PC-3 (cell line): ENCODE measurements at regions not wholly inside any gene's neighbourhood (a gene's known extent, or its start where the extent isn't known, plus 50 kb on each side); places are given as distances from the start of the nearest gene placed in this dataset.

Source experiments
- ATAC-seq: fragments of 200-7000 bp; cut with Tn5 transposase; 2 replicates; pipeline ENCODE4 v1.9.1; 2020; ENCODE audit warnings: mild to moderate bottlenecking, moderate library complexity
- BruUV-seq: library from RNA; stranded (reverse); fragments of 400-500 nt; replicated peaks from 2 replicates; lab custom pipeline; 2021; lab: Mats Ljungman, UMichigan
- CTCF ChIA-PET: fragments of 300-600 bp; sonication (Branson Sonifier 250); formaldehyde crosslinking; loops from one replicate; lab custom pipeline; 2022; ENCODE audit warnings: antibody characterized with exemption; lab: Charles Lee
- POLR2A ChIA-PET: fragments of 300-600 bp; sonication (Branson Sonifier 250); formaldehyde crosslinking; loops from one replicate; lab custom pipeline; 2022; ENCODE audit warnings: antibody characterized with exemption; ENCODE audit not compliant: unreplicated experiment; lab: Charles Lee
- DNase-seq: peaks from one replicate; pipeline ENCODE4 v3.0.0-alpha.2; 2015
- H2AFZ ChIP-seq: fragments of 300-600 bp; sonication (generic); 2 replicates; pipeline ENCODE4 v1.6.0; 2016; ENCODE audit warnings: antibody characterized with exemption, low read length
- H3F3A ChIP-seq: fragments of 300-600 bp; sonication (generic); one replicate; pipeline ENCODE4 v1.6.0; 2017; ENCODE audit warnings: antibody characterized with exemption, low read length, control low read depth, mild to moderate bottlenecking; ENCODE audit not compliant: unreplicated experiment
- H3K27ac ChIP-seq: fragments of 300-600 bp; sonication (generic); 2 replicates; pipeline ENCODE4 v1.5.1; 2016; ENCODE audit warnings: mild to moderate bottlenecking, low read length
- H3K27me3 ChIP-seq: fragments of 300-600 bp; sonication (generic); 2 replicates; pipeline ENCODE4 v1.6.1; 2016; ENCODE audit warnings: low read length, mixed read lengths
- H3K36me3 ChIP-seq: fragments of 300-600 bp; sonication (generic); 2 replicates; pipeline ENCODE4 v1.6.1; 2016; ENCODE audit warnings: low read depth, mixed run types, low read length, mixed read lengths
- H3K4me1 ChIP-seq: fragments of 300-600 bp; sonication (generic); 2 replicates; pipeline ENCODE4 v1.5.1; 2016; ENCODE audit warnings: low read length; ENCODE audit not compliant: insufficient read depth
- H3K4me2 ChIP-seq: fragments of 300-600 bp; sonication (generic); 2 replicates; pipeline ENCODE4 v1.6.0; 2016; ENCODE audit warnings: low read length
- H3K4me3 ChIP-seq: fragments of 300-600 bp; sonication (generic); 2 replicates; pipeline ENCODE4 v1.5.1; 2016; ENCODE audit warnings: mild to moderate bottlenecking, low read length, mixed read lengths
- H3K79me2 ChIP-seq: fragments of 300-600 bp; sonication (generic); 2 replicates; pipeline ENCODE4 v1.6.1; 2017; ENCODE audit warnings: low read length, mixed read lengths
- H3K9ac ChIP-seq: fragments of 300-600 bp; sonication (generic); 2 replicates; pipeline ENCODE4 v1.6.0; 2016; ENCODE audit warnings: mild to moderate bottlenecking, low read length
- H3K9me2 ChIP-seq: fragments of 300-600 bp; sonication (generic); replicated peaks from 2 replicates; pipeline ENCODE4 v1.6.1; 2016; ENCODE audit warnings: mixed run types, low read length, mixed read lengths
- H3K9me3 ChIP-seq: fragments of 300-600 bp; sonication (generic); 2 replicates; pipeline ENCODE4 v1.6.1; 2016; ENCODE audit warnings: low read length, mixed read lengths
- H4K20me1 ChIP-seq: fragments of 300-600 bp; sonication (generic); 2 replicates; pipeline ENCODE4 v1.6.1; 2016; ENCODE audit warnings: low read length, mixed read lengths
- EZH2 ChIP-seq: fragments of 300-600 bp; sonication (generic); IDR thresholded peaks from one replicate; pipeline ENCODE4 v1.6.1; 2017; ENCODE audit warnings: antibody characterized with exemption, mild to moderate bottlenecking, low read length; ENCODE audit not compliant: unreplicated experiment
- EZH2phosphoT487 ChIP-seq: fragments of 300-600 bp; sonication (generic); IDR thresholded peaks from 2 replicates; pipeline ENCODE4 v1.6.1; 2018; ENCODE audit warnings: mild to moderate bottlenecking, antibody characterized with exemption, low read length, borderline replicate concordance
- intact Hi-C: fragments of 100-400 bp; cut with micrococcal nuclease; formaldehyde crosslinking; loops from 2 replicates; pipeline ENCODE4 v1.9.0; 2023
- TF ChIP-seq, protein P1 (sequence below): fragments of 300-600 bp; sonication (generic); conservative IDR thresholded peaks from 2 replicates; pipeline ENCODE4 v1.5.1; 2017; ENCODE audit warnings: antibody characterized with exemption, low read depth, mild to moderate bottlenecking, low read length

DNA sequence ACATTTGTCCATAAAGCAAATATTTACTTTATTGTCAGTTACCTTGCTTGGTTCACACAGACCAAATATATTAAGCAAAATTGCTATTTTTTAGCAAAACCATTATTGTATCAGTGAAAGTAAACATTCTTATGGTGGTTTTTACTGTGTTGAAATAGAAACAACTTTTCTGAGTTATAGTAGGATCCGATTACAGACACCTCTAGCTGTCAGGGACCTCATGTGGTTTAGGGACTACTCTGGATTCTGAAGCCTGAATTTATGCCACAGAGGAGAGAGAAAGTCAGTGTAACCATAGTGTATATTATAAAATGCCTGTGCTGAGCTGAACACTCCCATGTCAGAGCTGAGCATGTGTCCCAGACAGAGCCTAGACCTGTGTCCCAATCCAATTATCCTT is 287.5 kb downstream of the FLRT2 start:
- intact Hi-C loops: no loop called here

DNA sequence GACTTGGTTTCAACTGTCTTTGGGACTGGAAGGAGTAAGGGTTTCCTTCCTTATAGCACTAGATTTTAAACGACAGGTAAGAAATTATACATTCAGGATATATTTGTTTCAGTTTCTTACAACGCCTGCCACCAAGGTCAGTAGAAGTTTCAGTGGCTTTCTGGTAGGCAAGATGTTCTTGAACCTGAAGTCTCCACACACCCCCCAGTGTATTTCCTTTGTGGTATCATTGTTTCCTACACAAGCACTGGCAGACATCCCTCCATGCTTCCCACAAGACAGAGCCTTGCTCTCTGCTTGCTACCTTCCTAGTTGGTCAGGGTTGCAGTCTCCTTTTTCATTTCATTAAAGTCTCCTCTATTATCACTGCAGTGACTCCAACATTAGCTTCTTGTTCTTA is 283.1 kb downstream of the FLRT2 start:
- Histone ChIP-seq H4K20me1 (no peaks in the 10 kb centered on the region), H3K79me2 (no peaks in the 10 kb centered on the region), H3K4me3 (no peak overlapping the region), H3K27me3 (no peaks in the 10 kb centered on the region), H3K9me3 (peaks cover 8% of the 10 kb centered on the region; the same call in 1 of the 2 replicates), H3F3A (no peaks in the 10 kb centered on the region), H3K9ac (no peak overlapping the region), H3K9me2 (no peaks in the 10 kb centered on the region), H3K4me1 (no peaks in the 10 kb centered on the region), H3K36me3 (no peaks in the 10 kb centered on the region), H3K4me2 (no peak overlapping the region), H3K27ac (no peak overlapping the region), H2AFZ (no peak overlapping the region)
- BruUV-seq: no TSS peak
- POLR2A ChIA-PET: no interaction called here
- CTCF ChIA-PET: no interaction called here
- ATAC-seq: no peak
- no peak for DNase-seq
- intact Hi-C loops: no loop called here
- TF ChIP-seq EZH2phosphoT487: no peak
- TF ChIP-seq, protein P1, sequence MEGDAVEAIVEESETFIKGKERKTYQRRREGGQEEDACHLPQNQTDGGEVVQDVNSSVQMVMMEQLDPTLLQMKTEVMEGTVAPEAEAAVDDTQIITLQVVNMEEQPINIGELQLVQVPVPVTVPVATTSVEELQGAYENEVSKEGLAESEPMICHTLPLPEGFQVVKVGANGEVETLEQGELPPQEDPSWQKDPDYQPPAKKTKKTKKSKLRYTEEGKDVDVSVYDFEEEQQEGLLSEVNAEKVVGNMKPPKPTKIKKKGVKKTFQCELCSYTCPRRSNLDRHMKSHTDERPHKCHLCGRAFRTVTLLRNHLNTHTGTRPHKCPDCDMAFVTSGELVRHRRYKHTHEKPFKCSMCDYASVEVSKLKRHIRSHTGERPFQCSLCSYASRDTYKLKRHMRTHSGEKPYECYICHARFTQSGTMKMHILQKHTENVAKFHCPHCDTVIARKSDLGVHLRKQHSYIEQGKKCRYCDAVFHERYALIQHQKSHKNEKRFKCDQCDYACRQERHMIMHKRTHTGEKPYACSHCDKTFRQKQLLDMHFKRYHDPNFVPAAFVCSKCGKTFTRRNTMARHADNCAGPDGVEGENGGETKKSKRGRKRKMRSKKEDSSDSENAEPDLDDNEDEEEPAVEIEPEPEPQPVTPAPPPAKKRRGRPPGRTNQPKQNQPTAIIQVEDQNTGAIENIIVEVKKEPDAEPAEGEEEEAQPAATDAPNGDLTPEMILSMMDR: no peak
- TF ChIP-seq EZH2: no peak

More for the DNA sequence above, 287.5 kb downstream of the FLRT2 start:
- Histone ChIP-seq H3K9me3 (no peaks in the 10 kb centered on the region), H3K9me2 (no peaks in the 10 kb centered on the region), H2AFZ (no peak overlapping the region), H3K9ac (no peak overlapping the region), H3K79me2 (no peaks in the 10 kb centered on the region), H3K27ac (no peak overlapping the region), H3F3A (no peaks in the 10 kb centered on the region), H3K27me3 (peaks cover 6% of the 10 kb centered on the region; the same call in 1 of the 2 replicates), H3K4me1 (no peaks in the 10 kb centered on the region), H3K4me3 (no peak overlapping the region), H3K4me2 (no peak overlapping the region), H4K20me1 (no peaks in the 10 kb centered on the region), H3K36me3 (no peaks in the 10 kb centered on the region)
- ChIA-PET POLR2A (no interaction called here), CTCF (no interaction called here)
- ATAC-seq (no peak), DNase-seq (no peak)
- no peak for TF ChIP-seq EZH2phosphoT487
- TF ChIP-seq, protein P1: no peak
- BruUV-seq: no TSS peak

DNA sequence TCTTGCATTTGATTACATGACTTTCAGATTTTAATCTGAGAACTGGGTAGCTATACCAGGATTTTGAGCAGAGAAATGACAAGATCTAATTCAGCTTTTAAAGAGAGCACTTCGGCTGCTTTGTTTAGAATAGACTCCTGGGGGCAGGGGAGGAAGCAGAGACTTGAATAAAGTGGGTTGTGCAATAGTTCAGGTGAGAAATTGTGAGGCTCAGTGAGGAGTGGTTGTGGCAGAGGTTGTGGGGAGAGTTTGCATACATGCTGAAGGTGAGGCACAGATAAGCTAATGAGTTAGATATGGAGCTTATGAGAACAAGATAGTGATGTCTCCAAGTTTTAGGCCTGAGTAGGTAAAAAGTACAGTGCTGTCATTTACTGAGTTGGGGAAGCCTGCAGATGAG is 281.4 kb downstream of the FLRT2 start:
- Histone ChIP-seq H2AFZ (no peak overlapping the region), H3K9ac (no peak overlapping the region), H3K27me3 (no peaks in the 10 kb centered on the region), H3K4me2 (no peak overlapping the region), H3K36me3 (no peaks in the 10 kb centered on the region), H3K4me3 (no peak overlapping the region), H3K4me1 (no peaks in the 10 kb centered on the region), H4K20me1 (no peaks in the 10 kb centered on the region), H3K27ac (no peak overlapping the region), H3K9me2 (no peaks in the 10 kb centered on the region), H3K79me2 (no peaks in the 10 kb centered on the region), H3K9me3 (peaks cover 8% of the 10 kb centered on the region; the same call in 1 of the 2 replicates), H3F3A (no peaks in the 10 kb centered on the region)
- BruUV-seq: no TSS peak
- no peak for ATAC-seq
- TF ChIP-seq, protein P1: no peak
- TF ChIP-seq EZH2phosphoT487: no peak
- TF ChIP-seq EZH2: no peak
- ChIA-PET POLR2A (no interaction called here), CTCF (no interaction called here)
- no peak for DNase-seq
- intact Hi-C loops: no loop called here
